ENCODE measurements at regions not wholly inside any gene's neighbourhood (a gene's known extent, or its start where the extent isn't known, plus 50 kb on each side); places are given as distances from the start of the nearest gene placed in this dataset.

GRCh38 chr1:22246755-22247480 is 104.0 kb upstream of the WNT4 start:
- Histone ChIP-seq H3K27ac (ENCODE audit: low read depth, low read length) (no peak overlapping the region), H3F3A (ENCODE audit: control insufficient read depth, insufficient read depth) (no peaks in the 10 kb centered on the region), H3K4me3 (ENCODE audit: low read length) (no peak overlapping the region), H3K4me2 (ENCODE audit: low read length) (no peak overlapping the region), H3K79me2 (ENCODE audit: control insufficient read depth, low read length) (no peaks in the 10 kb centered on the region), H3K36me3 (ENCODE audit: control insufficient read depth, low read length) (no peaks in the 10 kb centered on the region), H3K27me3 (ENCODE audit: control insufficient read depth, low read length) (no peaks in the 10 kb centered on the region), H4K20me1 (ENCODE audit: control insufficient read depth, insufficient read depth, low read depth, low read length) (no peaks in the 10 kb centered on the region), H3K9me3 (ENCODE audit: control insufficient read depth, insufficient read depth, low read length) (no peaks in the 10 kb centered on the region), H3K9me2 (replicated peaks; ENCODE audit: control insufficient read depth, low read length) (no peaks in the 10 kb centered on the region), H3K4me1 (ENCODE audit: control insufficient read depth, low read length) (no peaks in the 10 kb centered on the region)
- TF ChIP-seq EZH2phosphoT487 (IDR thresholded peaks at IDR 0.05; ENCODE audit: borderline replicate concordance, low read length) (no peak), CTCF (IDR thresholded peaks at IDR 0.05; ENCODE audit: low read depth, low read length, poor library complexity, severe bottlenecking) (no peak)

- no peaks in the 10 kb centered on the region for H3K4me1 ChIP-seq (ENCODE audit: control insufficient read depth, low read length)
- 0 out of 2 replicates have a peak, but pooled peaks cover 2% of the 10 kb centered on the region for H3K27me3 ChIP-seq (ENCODE audit: control insufficient read depth, low read length)
- H3F3A ChIP-seq (ENCODE audit: control insufficient read depth, insufficient read depth), result no peaks in the 10 kb centered on the region
- no peak overlapping the region for H3K27ac ChIP-seq (ENCODE audit: low read depth, low read length)
- TF ChIP-seq EZH2phosphoT487 (IDR thresholded peaks at IDR 0.05; ENCODE audit: borderline replicate concordance, low read length) (no peak), CTCF (IDR thresholded peaks at IDR 0.05; ENCODE audit: low read depth, low read length, poor library complexity, severe bottlenecking) (no peak)
- no peak overlapping the region for H3K4me2 ChIP-seq (ENCODE audit: low read length)
- H3K36me3 ChIP-seq (ENCODE audit: control insufficient read depth, low read length), result no peaks in the 10 kb centered on the region
- H4K20me1 ChIP-seq (ENCODE audit: control insufficient read depth, insufficient read depth, low read depth, low read length), result no peaks in the 10 kb centered on the region
- no peaks in the 10 kb centered on the region for H3K9me3 ChIP-seq (ENCODE audit: control insufficient read depth, insufficient read depth, low read length)
- no peaks in the 10 kb centered on the region for H3K9me2 ChIP-seq (replicated peaks; ENCODE audit: control insufficient read depth, low read length)
- H3K79me2 ChIP-seq (ENCODE audit: control insufficient read depth, low read length), result no peaks in the 10 kb centered on the region
- H3K4me3 ChIP-seq (ENCODE audit: low read length), result no peak overlapping the region
These were observed 104.8 kb upstream of the WNT4 start for GRCh38 chr1:22247527-22248245.

- no peaks in the 10 kb centered on the region for H3F3A ChIP-seq (ENCODE audit: control insufficient read depth, insufficient read depth)
- H4K20me1 ChIP-seq (ENCODE audit: control insufficient read depth, insufficient read depth, low read depth, low read length), result no peaks in the 10 kb centered on the region
- H3K4me1 ChIP-seq (ENCODE audit: control insufficient read depth, low read length), result no peaks in the 10 kb centered on the region
- no peak overlapping the region for H3K4me2 ChIP-seq (ENCODE audit: low read length)
- no peak overlapping the region for H3K27ac ChIP-seq (ENCODE audit: low read depth, low read length)
- no peaks in the 10 kb centered on the region for H3K36me3 ChIP-seq (ENCODE audit: control insufficient read depth, low read length)
- TF ChIP-seq CTCF (IDR thresholded peaks at IDR 0.05; ENCODE audit: low read depth, low read length, poor library complexity, severe bottlenecking) (no peak), EZH2phosphoT487 (IDR thresholded peaks at IDR 0.05; ENCODE audit: borderline replicate concordance, low read length) (no peak)
- H3K4me3 ChIP-seq (ENCODE audit: low read length), result no peak overlapping the region
- no peaks in the 10 kb centered on the region for H3K79me2 ChIP-seq (ENCODE audit: control insufficient read depth, low read length)
- H3K9me2 ChIP-seq (replicated peaks; ENCODE audit: control insufficient read depth, low read length), result no peaks in the 10 kb centered on the region
- H3K9me3 ChIP-seq (ENCODE audit: control insufficient read depth, insufficient read depth, low read length), result no peaks in the 10 kb centered on the region
- 0 out of 2 replicates have a peak, but pooled peaks cover 3% of the 10 kb centered on the region for H3K27me3 ChIP-seq (ENCODE audit: control insufficient read depth, low read length)
These were observed 105.8 kb upstream of the WNT4 start for GRCh38 chr1:22248746-22249145.
